ENCODE measurements at regions not wholly inside any gene's neighbourhood (a gene's known extent, or its start where the extent isn't known, plus 50 kb on each side); places are given as distances from the start of the nearest gene placed in this dataset.

DNA sequence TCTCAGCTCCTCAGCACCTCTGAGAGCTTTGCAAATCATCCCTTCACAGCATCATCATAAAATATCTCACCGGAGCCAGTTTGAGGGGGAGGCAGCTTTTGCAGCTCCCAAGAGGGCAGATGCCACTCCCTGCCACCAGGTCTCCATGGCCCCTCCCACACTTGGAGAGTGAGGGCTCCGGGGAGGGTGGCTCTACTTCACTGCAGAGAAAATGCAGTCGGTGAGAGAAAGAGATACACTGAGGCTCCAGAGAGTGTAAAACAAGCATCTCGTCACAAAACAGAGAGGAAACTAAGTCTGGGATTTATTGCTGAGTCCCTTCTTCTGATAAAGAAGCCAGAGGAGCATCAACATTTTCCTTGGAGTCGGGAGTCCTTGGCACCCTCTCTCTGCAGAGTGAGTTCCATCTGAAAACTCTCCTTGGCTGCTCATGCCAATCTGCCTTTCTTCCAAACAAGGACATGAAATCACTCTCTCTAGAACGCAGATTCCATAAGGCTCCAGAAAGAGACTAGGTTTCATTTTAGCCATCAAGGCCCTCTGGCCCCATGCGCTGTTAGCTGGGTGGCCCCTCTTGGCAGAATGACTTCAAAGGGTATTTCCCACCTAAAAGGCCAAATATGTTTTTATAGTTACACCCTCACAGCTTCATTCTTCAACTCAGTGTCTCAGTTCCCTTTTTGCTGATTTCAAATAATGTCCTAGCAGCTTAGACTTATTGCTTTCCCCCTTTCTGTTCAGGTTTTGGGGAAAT lies 70.6 kb upstream of the F13A1 start:
- intact Hi-C loops (cut with DNase I): no loop called here
- Histone ChIP-seq H3K27me3 (no peaks in the 10 kb centered on the region), H3K36me3 (replicated peaks in 1 of 2; ENCODE audit: insufficient read depth in 1 of 2, low read depth in 2 of 2) (no peaks in the 10 kb centered on the region), H3K9me3 (no peaks in the 10 kb centered on the region), H3K27ac (no peak overlapping the region), H3K4me1 (no peaks in the 10 kb centered on the region), H3K4me3 (no peak overlapping the region)
- DNase-seq: no peak
- no peak for TF ChIP-seq POLR2A (IDR thresholded peaks at IDR 0.05)
- TF ChIP-seq, protein P1, sequence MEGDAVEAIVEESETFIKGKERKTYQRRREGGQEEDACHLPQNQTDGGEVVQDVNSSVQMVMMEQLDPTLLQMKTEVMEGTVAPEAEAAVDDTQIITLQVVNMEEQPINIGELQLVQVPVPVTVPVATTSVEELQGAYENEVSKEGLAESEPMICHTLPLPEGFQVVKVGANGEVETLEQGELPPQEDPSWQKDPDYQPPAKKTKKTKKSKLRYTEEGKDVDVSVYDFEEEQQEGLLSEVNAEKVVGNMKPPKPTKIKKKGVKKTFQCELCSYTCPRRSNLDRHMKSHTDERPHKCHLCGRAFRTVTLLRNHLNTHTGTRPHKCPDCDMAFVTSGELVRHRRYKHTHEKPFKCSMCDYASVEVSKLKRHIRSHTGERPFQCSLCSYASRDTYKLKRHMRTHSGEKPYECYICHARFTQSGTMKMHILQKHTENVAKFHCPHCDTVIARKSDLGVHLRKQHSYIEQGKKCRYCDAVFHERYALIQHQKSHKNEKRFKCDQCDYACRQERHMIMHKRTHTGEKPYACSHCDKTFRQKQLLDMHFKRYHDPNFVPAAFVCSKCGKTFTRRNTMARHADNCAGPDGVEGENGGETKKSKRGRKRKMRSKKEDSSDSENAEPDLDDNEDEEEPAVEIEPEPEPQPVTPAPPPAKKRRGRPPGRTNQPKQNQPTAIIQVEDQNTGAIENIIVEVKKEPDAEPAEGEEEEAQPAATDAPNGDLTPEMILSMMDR (IDR thresholded peaks at IDR 0.05): no peak
- WGBS, 2 donors: 59 to 61% methylated on average over 7 of the region's 7 CpGs
- no peak for ATAC-seq

DNA sequence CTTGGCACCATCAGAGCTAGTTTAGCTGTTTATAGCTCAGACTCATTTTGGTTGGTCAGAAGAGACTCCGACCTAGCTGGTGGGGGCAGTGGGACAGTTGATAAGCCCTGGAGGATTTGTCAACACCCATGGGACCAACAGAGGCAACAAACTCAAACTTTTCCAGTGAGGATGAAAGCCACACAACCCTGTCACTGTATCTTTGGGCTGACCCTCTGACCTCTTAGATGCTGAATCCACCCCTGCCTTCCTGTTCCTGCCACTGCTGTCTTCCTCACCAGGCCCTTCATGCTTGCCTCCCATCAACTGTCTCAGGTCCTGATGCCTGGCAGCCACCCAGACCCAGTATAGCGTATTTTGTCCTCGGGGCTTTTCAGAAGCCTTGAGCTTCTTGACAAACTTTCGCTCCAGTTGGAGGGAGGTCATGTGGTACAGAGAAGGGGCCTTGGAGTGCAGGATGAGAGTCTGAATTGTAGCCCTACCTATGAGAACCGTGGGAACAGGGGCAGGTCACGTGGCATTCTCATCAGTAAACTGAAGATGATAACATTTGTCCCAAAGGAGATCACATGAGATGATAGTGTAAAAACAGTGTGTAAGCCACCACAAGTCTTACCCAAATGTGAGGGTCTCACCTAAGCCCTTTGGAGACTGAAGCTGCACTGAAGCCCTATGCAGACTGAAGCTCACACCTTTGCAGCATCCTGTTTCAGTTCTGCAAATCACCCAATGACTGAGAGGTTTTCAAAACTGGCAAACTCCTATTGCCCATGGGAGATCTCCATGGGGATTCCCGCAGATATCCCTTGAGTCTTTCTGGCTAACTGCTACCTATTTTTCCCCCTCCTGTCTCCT lies 72.0 kb upstream of the F13A1 start:
- Histone ChIP-seq H3K4me1 (no peaks in the 10 kb centered on the region), H3K27me3 (no peaks in the 10 kb centered on the region), H3K27ac (no peak overlapping the region), H3K4me3 (no peak overlapping the region), H3K9me3 (no peaks in the 10 kb centered on the region), H3K36me3 (replicated peaks in 1 of 2; ENCODE audit: insufficient read depth in 1 of 2, low read depth in 2 of 2) (no peaks in the 10 kb centered on the region)
- TF ChIP-seq, protein P1 (IDR thresholded peaks at IDR 0.05): no peak
- TF ChIP-seq POLR2A (IDR thresholded peaks at IDR 0.05): no peak
- intact Hi-C loops (cut with DNase I): no loop called here
- WGBS, 2 donors: 70 to 76% methylated on average over 7 of the region's 7 CpGs
- no peak for DNase-seq
- ATAC-seq: no peak

DNA sequence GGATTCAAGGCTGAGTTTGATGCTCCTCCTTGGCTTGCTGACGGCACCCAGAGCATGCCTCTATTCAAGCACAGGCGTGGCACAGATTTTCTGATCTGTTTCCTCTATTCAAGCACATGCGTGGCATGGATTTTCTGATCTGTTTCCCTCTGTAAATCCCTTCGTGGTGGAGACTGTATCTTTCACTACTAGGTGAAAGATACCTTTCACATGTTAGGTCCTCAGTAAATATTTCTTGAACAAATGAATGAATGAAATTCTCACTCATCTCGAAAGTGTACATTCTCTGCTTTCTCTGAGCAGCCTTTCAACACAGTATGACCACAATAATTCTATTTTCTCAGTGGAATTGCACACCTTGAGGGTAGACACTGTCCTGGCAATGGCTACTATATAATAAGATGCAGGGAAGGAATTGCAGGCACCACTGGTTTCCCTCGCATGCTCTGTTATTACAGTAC lies 72.6 kb upstream of the F13A1 start:
- Histone ChIP-seq H3K9me3 (no peaks in the 10 kb centered on the region), H3K27me3 (no peaks in the 10 kb centered on the region), H3K27ac (no peak overlapping the region), H3K36me3 (replicated peaks in 1 of 2; ENCODE audit: insufficient read depth in 1 of 2, low read depth in 2 of 2) (no peaks in the 10 kb centered on the region), H3K4me3 (no peak overlapping the region), H3K4me1 (no peaks in the 10 kb centered on the region)
- intact Hi-C loops (cut with DNase I): no loop called here
- 71 to 73% methylated on average over 6 of the region's 6 CpGs for WGBS, 2 donors
- TF ChIP-seq, protein P1 (IDR thresholded peaks at IDR 0.05): no peak
- TF ChIP-seq POLR2A (IDR thresholded peaks at IDR 0.05): no peak
- DNase-seq: no peak
- ATAC-seq: no peak

DNA sequence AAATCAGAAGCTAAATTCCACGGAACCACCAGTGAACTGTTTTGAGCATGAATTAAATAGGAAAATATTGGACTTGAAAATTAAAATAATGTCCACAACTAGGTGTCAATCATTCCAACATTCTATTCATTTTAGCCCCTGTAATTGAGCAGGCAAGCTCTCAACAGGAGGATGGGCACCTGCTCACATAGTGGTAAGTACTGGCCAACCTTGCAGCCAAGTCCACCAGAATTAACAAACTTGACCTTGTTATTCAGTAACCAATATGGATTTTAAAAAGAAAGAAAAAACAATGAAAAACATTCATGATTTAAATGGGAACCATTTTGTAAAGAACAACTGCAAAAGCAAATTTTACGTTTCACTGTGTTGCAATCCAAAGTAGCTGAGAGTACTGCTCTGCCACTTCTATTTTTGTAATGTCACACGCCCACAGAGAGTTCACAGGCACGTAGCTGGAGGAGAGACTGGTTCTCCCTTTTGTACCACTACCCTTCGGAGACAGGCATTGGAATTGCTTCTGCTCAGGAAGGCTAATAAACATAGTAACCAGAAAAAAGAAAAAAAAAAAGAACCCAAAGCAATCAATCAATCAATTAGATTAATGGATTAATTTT lies 75.2 kb upstream of the F13A1 start:
- ATAC-seq: peak; percentile 60
- Histone ChIP-seq H3K27me3 (no peaks in the 10 kb centered on the region), H3K27ac (peak overlapping the region in 2 of 4 donors; percentile 7 to 37), H3K4me3 (no peak overlapping the region), H3K4me1 (no peaks in the 10 kb centered on the region), H3K36me3 (replicated peaks in 1 of 2; ENCODE audit: insufficient read depth in 1 of 2, low read depth in 2 of 2) (no peaks in the 10 kb centered on the region), H3K9me3 (no peaks in the 10 kb centered on the region)
- intact Hi-C loops (cut with DNase I): no loop called here
- peak in 2 of 4 donors; percentile 7 to 40 for DNase-seq
- TF ChIP-seq, protein P1 (IDR thresholded peaks at IDR 0.05): no peak
- no peak for TF ChIP-seq POLR2A (IDR thresholded peaks at IDR 0.05)
- 29 to 37% methylated on average over 5 of the region's 5 CpGs for WGBS, 2 donors
